Neutrophil (primary cell): ENCODE measurements at regions not wholly inside any gene's neighbourhood (a gene's known extent, or its start where the extent isn't known, plus 50 kb on each side); places are given as distances from the start of the nearest gene placed in this dataset.

ENCODE experiments used
- H3K27ac ChIP-seq: fragments of 200-600 bp; sonication (generic); 2 replicates; pipeline ENCODE4 v1.5.1; 2016; ENCODE audit warnings: mild to moderate bottlenecking, moderate library complexity
- H3K27me3 ChIP-seq: fragments of 200-600 bp; sonication (generic); 2 replicates; pipeline ENCODE4 v1.6.0; 2016; ENCODE audit warnings: mild to moderate bottlenecking
- H3K36me3 ChIP-seq: fragments of 200-600 bp; sonication (generic); 2 replicates; pipeline ENCODE4 v1.5.1; 2017
- H3K4me1 ChIP-seq, 2 experiments: fragments of 200-600 bp in 1 of 2; sonication (generic) in 1 of 2; 1 replicate in 1 of 2; 2 replicates in 1 of 2; pipeline versions ENCODE4 v1.5.1 to v1.6.1; 2013 to 2016; ENCODE audit warnings: low read depth in 1 of 2, low read length in 1 of 2, mild to moderate bottlenecking in 1 of 2, moderate library complexity in 1 of 2; ENCODE audit not compliant: control insufficient read depth in 1 of 2, insufficient read depth in 1 of 2
- H3K4me3 ChIP-seq, 2 experiments: fragments of 200-600 bp in 1 of 2; sonication (generic) in 1 of 2; 1 replicate in 1 of 2; 2 replicates in 1 of 2; pipeline ENCODE4 v1.5.1; 2013 to 2016; ENCODE audit warnings: low read depth in 1 of 2, low read length in 1 of 2, mild to moderate bottlenecking in 1 of 2, moderate library complexity in 1 of 2
- H3K9me3 ChIP-seq: fragments of 200-600 bp; sonication (generic); 2 replicates; pipeline ENCODE4 v1.5.1; 2016
- TF ChIP-seq, protein P1 (sequence below): fragments of 200-600 bp; sonication (generic); IDR thresholded peaks from 2 replicates; pipeline ENCODE4 v1.5.1; 2016; ENCODE audit warnings: antibody characterized with exemption

DNA sequence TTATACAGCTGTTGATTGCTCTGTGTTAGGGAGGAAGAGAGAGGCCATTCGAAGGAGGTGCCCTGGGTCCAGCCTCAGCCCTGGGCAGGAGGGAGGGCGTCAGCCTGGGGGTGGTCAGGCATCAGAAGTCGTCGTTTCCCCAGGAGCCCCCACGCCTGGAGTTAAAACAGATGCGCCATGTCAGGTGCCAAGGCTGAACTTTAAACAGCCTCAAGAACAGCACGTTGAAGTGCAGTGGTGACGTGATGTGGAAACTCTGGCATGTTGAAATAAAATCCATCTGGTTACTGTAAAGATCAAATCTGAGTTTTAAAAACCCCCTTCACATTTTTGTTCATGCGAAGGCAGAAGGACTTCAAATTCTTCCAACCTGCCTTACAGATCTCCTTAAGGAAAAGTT, 128.4 kb upstream of the PPP2R2D start:
- TF ChIP-seq, protein P1, sequence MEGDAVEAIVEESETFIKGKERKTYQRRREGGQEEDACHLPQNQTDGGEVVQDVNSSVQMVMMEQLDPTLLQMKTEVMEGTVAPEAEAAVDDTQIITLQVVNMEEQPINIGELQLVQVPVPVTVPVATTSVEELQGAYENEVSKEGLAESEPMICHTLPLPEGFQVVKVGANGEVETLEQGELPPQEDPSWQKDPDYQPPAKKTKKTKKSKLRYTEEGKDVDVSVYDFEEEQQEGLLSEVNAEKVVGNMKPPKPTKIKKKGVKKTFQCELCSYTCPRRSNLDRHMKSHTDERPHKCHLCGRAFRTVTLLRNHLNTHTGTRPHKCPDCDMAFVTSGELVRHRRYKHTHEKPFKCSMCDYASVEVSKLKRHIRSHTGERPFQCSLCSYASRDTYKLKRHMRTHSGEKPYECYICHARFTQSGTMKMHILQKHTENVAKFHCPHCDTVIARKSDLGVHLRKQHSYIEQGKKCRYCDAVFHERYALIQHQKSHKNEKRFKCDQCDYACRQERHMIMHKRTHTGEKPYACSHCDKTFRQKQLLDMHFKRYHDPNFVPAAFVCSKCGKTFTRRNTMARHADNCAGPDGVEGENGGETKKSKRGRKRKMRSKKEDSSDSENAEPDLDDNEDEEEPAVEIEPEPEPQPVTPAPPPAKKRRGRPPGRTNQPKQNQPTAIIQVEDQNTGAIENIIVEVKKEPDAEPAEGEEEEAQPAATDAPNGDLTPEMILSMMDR, result no peak
- H3K9me3 ChIP-seq, result peaks cover 11% of the 10 kb centered on the region
- no peaks in the 10 kb centered on the region for H3K27me3 ChIP-seq
- H3K27ac ChIP-seq, result no peak overlapping the region
- no peak overlapping the region for H3K4me3 ChIP-seq
- H3K4me1 ChIP-seq, result no peaks in the 10 kb centered on the region
- no peaks in the 10 kb centered on the region for H3K36me3 ChIP-seq

DNA sequence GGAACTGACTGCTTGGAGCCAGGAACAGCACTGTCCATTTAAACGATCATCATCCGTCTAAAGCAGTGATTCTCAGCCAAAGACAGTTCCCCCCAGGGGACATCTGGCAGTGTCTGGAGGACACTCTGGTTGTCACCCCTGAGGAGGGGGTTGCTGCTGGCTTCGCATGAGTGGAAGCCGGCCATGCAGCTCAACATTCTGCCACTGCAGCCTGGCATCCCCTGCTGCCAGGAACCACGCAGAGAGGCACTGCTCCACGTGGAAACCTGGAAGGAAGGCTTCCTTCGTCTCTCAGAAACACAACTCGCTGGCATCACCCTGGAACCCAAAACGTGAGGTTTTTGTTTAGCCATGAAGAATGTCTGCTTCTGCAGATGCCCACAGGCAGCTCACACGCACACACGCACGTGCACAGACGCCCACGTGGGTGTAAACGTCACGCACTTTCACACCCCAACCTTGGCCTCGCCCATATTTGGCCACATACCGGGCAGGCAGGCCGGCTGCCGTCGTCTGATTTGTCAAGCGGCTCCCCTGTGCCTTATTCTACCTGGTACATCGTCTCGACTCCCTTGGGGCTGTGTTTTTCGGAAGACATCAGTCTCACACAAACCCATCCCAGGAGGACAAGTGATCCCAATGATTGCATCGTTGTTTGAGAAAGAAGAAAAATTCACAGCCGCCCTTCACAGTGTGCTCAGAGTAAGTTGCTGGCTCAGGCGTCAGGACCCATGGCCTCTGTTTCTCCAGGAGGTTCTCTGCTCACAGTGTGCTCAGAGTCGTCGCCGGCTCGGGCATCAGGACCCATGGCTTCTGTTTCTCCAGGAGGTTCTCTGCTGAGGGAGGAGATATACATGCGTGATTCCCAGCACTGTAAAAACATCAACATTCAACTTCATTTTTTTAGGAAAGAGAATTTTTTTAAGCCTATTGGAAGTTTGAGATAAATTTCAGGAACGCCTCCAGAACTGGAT, 127.2 kb upstream of the PPP2R2D start:
- Histone ChIP-seq H3K4me1 (no peaks in the 10 kb centered on the region), H3K27ac (no peak overlapping the region), H3K36me3 (no peaks in the 10 kb centered on the region), H3K9me3 (peaks cover 17% of the 10 kb centered on the region), H3K27me3 (no peaks in the 10 kb centered on the region), H3K4me3 (no peak overlapping the region)
- TF ChIP-seq, protein P1, result no peak

DNA sequence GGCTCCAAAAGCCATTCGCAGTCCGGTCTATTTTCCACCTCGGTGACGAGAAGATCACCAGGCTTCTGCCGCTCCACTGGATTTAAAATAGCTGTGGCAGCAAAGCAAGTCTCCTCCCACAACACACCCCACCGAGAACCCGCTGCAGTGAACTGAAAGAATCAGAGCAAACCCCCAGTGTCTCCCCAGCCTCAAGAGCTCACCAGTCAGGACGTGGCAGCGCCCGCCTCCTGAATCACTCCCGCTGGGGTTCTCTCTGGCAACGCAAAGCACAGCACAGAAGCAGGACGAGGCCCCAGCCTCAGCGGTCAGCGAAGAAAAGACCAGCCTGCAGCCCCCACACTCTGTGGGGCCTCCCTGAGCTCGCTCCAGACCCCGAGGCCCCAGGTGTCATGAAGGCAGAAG, 126.1 kb upstream of the PPP2R2D start:
- Histone ChIP-seq H3K36me3 (no peaks in the 10 kb centered on the region), H3K4me1 (no peaks in the 10 kb centered on the region), H3K4me3 (no peak overlapping the region), H3K9me3 (peaks cover 17% of the 10 kb centered on the region), H3K27me3 (no peaks in the 10 kb centered on the region), H3K27ac (no peak overlapping the region)
- TF ChIP-seq, protein P1, result no peak

DNA sequence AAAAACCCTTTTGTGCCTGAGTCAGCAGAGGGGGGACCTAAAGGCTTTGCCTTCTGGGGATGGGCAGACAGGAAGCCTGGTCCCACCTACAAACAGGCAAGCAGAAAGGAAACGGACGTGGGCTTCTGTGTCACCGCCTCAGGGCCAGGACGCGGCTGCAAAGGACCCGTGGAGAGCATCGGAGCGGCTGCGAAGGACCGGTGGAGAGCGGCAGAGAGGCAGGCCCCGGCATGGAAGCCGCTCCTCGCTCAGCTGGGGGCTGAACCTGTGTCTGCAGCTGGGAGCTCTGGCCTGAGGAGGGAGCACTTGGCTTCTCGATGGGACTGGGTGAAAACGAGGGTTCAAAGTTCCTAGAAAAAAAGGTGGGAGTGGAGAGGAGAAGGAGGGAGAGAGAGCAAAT, 125.4 kb upstream of the PPP2R2D start:
- H3K9me3 ChIP-seq, result peaks cover 17% of the 10 kb centered on the region
- no peaks in the 10 kb centered on the region for H3K4me1 ChIP-seq
- no peak overlapping the region for H3K27ac ChIP-seq
- H3K27me3 ChIP-seq, result no peaks in the 10 kb centered on the region
- H3K4me3 ChIP-seq, result no peak overlapping the region
- no peaks in the 10 kb centered on the region for H3K36me3 ChIP-seq
- TF ChIP-seq, protein P1, result no peak

DNA sequence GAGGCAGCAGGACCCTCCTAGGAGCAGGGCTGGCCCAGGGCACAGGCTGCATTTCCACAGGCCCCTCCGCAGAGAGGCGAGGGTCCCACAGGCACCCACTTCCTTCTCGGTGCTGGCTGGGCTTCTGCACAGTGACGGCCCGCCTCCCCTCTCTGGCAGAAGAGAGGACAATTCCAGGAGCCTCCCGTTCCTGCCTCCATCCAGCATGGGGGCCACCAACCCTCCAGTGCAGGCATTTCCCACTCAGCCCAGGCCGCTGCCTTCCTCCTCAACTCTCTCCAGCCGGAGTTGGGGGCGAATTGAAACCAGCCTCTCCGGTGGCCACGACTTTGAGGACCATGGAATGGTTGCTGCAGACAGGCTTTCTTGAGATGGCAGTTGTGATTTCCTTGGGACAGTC, 125.0 kb upstream of the PPP2R2D start:
- H3K27ac ChIP-seq, result no peak overlapping the region

More for the DNA sequence above, 125.0 kb upstream of the PPP2R2D start:
- no peaks in the 10 kb centered on the region for H3K4me1 ChIP-seq
- no peaks in the 10 kb centered on the region for H3K27me3 ChIP-seq
- TF ChIP-seq, protein P1, result no peak
- no peaks in the 10 kb centered on the region for H3K36me3 ChIP-seq
- H3K9me3 ChIP-seq, result peaks cover 17% of the 10 kb centered on the region
- H3K4me3 ChIP-seq, result no peak overlapping the region
